Stimulated activated naive B cell treated with anti-CD40 and anti-IgM and Interleukin-4, amounts not matched to agents 10 μg/mL and 1 μg/mL and 100 μg/mL, for 72 hours (primary cell): ENCODE measurements at regions not wholly inside any gene's neighbourhood (a gene's known extent, or its start where the extent isn't known, plus 50 kb on each side); places are given as distances from the start of the nearest gene placed in this dataset.
"Not testable (repeated sequence)": the region's sequence is repeated elsewhere in the genome, so short reads cannot be mapped to it uniquely, and the experiment has no call there.

Experiments used
- ATAC-seq, 2 donors: fragments of 150-1000 bp; cut with Tn5 transposase; replicated peaks; 2 replicates each; pipeline ENCODE4 v1.10.0; 2021; ENCODE audit warnings: moderate library complexity in 1 of 2
- DNase-seq: peaks from one replicate; pipeline ENCODE4 v3.0.0; 2021
- H3K27ac Mint-ChIP-seq: one replicate; pipeline ENCODE4 v1.8.0; 2022; ENCODE audit warnings: mild to moderate bottlenecking, mixed read lengths
- H3K27me3 Mint-ChIP-seq, 2 donors: one replicate each; pipeline ENCODE4 v1.8.0; 2022; ENCODE audit warnings: mixed read lengths in 2 of 2
- H3K36me3 Mint-ChIP-seq, 2 donors: one replicate each; pipeline ENCODE4 v1.8.0; 2022; ENCODE audit warnings: mixed read lengths in 2 of 2, mild to moderate bottlenecking in 1 of 2
- H3K4me1 Mint-ChIP-seq, 2 donors: one replicate each; pipeline ENCODE4 v1.8.0; 2022; ENCODE audit warnings: mixed read lengths in 2 of 2, mild to moderate bottlenecking in 1 of 2
- H3K4me3 Mint-ChIP-seq, 2 donors: one replicate each; pipeline ENCODE4 v1.8.0; 2022; ENCODE audit warnings: mild to moderate bottlenecking in 2 of 2, mixed read lengths in 2 of 2, moderate library complexity in 1 of 2
- H3K9me3 Mint-ChIP-seq, 2 donors: one replicate each; pipeline ENCODE4 v1.8.0; 2022; ENCODE audit warnings: mixed read lengths in 2 of 2, mild to moderate bottlenecking in 1 of 2

DNA sequence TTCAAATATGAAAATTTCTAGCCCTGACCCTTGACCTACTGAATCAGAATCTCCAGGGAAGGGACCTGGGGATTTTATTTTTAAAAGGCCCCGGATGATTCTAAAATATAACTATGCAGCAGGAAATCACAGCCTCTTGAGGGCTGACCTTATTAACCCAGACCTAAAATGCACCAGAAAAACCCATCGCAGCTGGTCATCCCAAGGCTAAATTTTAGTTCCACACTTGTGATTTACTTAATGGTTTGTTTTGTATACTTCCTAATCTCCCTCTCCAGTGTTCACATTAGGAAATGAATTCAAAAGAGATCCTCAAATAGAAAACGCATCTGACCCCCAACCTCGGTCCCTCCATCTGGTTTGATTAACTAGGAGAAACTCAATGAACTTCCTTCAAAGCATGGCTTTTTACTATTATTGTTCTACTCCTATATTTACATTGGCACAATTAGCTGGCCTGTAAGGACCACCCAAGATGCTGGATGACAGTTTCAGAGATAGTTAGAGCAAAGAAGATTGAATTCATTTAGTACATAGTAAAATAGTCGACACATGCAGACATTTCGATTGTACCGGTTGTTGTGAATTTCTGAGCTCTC, 147.8 kb upstream of the MED14 start:
- DNase-seq (no peak), ATAC-seq (no peak)
- H3K36me3 Mint-ChIP-seq: no peaks in the 10 kb centered on the region
- H3K27ac Mint-ChIP-seq: peak overlapping the region; percentile 60
- H3K9me3 Mint-ChIP-seq: peaks cover 0 to 3% of the 10 kb centered on the region in 2 donors
- H3K27me3 Mint-ChIP-seq: peaks cover 0 to 18% of the 10 kb centered on the region in 2 donors
- no peak overlapping the region for H3K4me3 Mint-ChIP-seq
- peaks cover 0 to 2% of the 10 kb centered on the region in 2 donors for H3K4me1 Mint-ChIP-seq

DNA sequence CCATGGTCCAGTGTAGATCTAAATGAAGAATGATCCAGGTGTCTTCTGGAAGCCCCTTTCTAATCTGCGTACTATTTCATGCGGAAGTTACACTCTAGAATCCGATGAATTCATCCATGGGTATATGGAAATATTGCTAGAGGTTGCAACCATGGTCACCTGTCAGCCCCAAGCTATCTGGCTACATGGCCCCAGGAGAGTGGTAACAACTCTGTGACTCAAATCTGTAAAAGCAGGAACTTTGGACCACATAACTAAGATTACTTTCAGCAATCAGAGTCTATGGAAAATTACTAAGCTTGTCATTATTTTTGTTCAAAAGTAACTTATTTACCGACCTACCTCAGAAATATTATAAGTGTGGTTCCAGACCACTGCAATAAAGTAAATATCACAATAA, 150.6 kb upstream of the MED14 start:
- Mint-ChIP-seq H3K27ac (no peak overlapping the region), H3K4me3 (no peak overlapping the region), H3K36me3 (no peaks in the 10 kb centered on the region), H3K9me3 (peaks cover 0 to 3% of the 10 kb centered on the region in 2 donors), H3K27me3 (peaks cover 0 to 15% of the 10 kb centered on the region in 2 donors), H3K4me1 (no peaks in the 10 kb centered on the region)
- no peak for ATAC-seq
- no peak for DNase-seq

DNA sequence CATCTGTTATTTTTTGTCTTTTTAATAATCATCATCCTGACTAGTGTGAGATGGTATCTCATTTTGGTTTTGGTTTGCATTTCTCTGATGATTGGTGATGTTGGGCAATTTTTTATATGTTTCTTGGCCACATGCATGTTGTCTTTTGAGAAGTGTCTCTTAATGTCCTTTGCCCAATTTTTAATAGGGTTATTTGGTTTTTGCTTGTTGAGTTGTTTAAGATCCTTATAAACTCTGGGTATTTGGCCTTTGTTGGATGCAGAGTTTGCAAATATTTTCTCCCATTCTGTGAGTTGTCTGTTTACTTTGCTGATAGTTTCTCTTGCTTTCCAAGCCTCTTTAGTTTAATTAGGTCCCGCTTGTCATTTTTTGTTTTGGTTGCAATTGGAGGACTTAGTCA, 152.1 kb upstream of the MED14 start:
- Mint-ChIP-seq H3K4me3 (no peak overlapping the region), H3K9me3 (peaks cover 0 to 7% of the 10 kb centered on the region in 2 donors), H3K4me1 (no peaks in the 10 kb centered on the region), H3K36me3 (no peaks in the 10 kb centered on the region), H3K27me3 (peaks cover 0 to 15% of the 10 kb centered on the region in 2 donors), H3K27ac (no peak overlapping the region)
- ATAC-seq (no peak), DNase-seq (no peak)

DNA sequence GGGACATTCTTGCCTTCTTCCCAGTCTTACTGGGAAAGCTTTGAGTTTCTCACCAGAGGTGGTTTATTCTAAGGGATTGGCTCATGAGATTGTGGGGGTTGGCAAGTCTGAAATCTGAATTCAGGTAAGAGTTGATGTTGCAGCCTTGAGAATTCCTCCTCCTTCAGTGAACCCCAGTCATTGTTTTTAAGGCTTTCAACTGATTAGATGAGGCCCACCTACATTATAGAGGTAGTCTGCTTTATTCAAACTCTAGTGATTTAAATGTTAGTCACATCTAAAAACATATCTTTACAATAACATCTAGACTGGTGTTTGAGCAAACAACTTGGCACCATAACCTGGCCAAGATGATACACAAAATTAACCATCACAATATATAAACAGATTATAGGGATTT, 156.5 kb upstream of the MED14 start:
- no peaks in the 10 kb centered on the region for H3K4me1 Mint-ChIP-seq
- peaks cover 0 to 13% of the 10 kb centered on the region in 2 donors for H3K27me3 Mint-ChIP-seq
- no peak overlapping the region for H3K4me3 Mint-ChIP-seq
- no peaks in the 10 kb centered on the region for H3K36me3 Mint-ChIP-seq
- no peak overlapping the region for H3K27ac Mint-ChIP-seq
- peaks cover 0 to 6% of the 10 kb centered on the region in 2 donors for H3K9me3 Mint-ChIP-seq
- DNase-seq (no peak), ATAC-seq (no peak)

DNA sequence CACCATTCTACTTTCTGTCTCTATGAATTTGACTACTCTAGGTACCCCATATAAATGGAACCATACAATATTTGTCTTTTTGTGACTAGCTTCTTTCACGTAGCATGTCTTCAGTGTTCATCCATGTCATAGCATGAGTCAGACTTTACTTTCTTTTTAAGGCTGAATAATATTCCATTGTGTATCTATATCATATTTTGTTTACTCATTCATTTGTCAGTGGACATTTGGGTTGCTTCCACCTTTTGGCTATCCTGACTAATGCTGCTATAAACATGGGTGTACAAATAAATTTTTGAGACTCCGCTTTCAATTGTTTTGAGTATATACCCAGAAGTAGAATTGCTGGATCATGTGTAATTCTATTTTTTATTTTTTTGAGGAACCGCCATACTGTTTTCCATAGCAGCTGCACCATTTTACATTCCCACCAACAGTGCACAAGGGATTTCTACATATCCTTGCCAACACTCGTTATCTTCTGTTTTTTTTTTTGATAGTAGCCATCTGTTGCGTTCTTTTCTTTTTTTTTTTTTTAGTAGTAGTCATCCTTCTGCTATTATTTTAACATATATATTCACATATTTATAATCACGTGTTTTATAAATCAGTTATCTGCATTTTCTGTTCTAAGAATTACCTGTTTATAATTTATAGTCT, 158.0 kb upstream of the MED14 start:
- ATAC-seq: no peak
- Mint-ChIP-seq H3K4me1 (no peaks in the 10 kb centered on the region), H3K4me3 (no peak overlapping the region), H3K9me3 (peaks cover 0 to 3% of the 10 kb centered on the region in 2 donors), H3K36me3 (no peaks in the 10 kb centered on the region), H3K27me3 (peaks cover 0 to 12% of the 10 kb centered on the region in 2 donors), H3K27ac (no peak overlapping the region)
- DNase-seq: no peak

DNA sequence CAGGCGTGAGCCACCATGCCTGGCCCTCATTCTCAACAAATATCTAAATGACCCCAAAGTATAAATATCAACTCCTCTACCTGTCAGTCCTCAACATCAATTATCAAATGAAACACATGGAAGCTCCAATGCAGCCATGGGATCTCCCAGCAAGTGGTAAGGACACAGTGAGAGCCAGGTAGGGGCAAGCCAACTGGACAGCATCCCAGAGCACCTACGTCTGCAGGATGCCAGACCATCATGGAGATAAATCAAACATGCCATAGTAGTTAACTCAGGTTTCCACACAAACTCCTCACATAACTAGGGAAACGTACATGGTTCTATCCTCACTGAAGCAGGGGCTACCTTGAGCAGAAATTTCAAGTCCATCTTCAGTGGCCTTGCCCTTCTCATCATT, 159.9 kb upstream of the MED14 start:
- Mint-ChIP-seq H3K27ac (peak overlapping the region; percentile 25), H3K36me3 (no peaks in the 10 kb centered on the region), H3K9me3 (peaks cover 0 to 3% of the 10 kb centered on the region in 2 donors), H3K27me3 (peaks cover 0 to 21% of the 10 kb centered on the region in 2 donors), H3K4me1 (no peaks in the 10 kb centered on the region), H3K4me3 (no peak overlapping the region)
- ATAC-seq (no peak), DNase-seq (no peak)

DNA sequence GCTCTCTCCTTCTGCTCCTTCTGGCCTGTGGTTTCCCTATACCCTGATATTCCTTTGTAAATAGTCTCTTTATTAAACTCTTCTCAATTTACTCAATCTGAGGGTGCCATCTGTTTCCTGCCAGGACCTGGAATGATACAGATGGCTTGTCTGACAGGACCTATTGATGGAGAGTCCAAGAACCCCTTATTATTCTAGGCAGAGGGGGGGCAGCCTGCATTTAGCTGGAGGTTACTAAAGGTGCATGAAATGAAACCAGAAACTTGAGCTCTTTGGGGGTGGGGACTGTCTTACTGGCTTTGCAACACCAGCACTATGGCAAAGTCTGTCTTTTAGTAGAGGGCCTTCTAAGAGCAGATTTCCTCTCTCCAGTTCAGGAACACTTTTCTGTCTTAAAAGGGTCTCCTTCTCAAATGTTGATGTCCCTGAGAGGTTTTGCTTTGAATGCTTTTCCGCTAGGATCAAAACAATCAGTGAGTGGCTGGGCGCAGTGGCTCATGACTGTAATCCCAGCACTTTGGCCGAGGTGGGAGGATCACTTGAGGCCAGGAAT, 162.5 kb upstream of the MED14 start:
- H3K27ac Mint-ChIP-seq: no peak overlapping the region
- H3K4me3 Mint-ChIP-seq: no peak overlapping the region
- no peaks in the 10 kb centered on the region for H3K36me3 Mint-ChIP-seq
- no peak for DNase-seq
- peaks cover 0 to 23% of the 10 kb centered on the region in 2 donors for H3K27me3 Mint-ChIP-seq
- no peak for ATAC-seq
- no peaks in the 10 kb centered on the region for H3K4me1 Mint-ChIP-seq
- H3K9me3 Mint-ChIP-seq: no peaks in the 10 kb centered on the region

DNA sequence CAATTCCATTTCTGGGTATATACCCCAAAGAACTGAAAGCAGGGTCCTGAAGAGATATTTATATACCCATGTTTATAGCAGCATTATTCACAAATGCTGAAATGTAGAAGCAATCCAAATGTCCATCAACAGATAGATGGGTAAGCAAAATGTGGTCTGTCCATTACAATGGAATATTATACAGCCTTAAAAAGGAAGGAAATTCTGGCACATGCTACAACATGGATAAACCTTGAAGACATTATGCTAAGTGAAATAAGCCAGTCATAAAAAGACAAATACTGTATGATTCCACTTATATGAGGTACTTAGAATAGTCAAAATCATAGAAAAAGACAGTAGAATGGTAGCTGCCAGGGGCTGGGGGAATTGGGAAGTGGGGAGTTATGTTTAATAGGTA, 169.4 kb upstream of the MED14 start:
- not testable (repeated sequence) for H3K4me1 Mint-ChIP-seq, DNase-seq, H3K4me3 Mint-ChIP-seq, H3K9me3 Mint-ChIP-seq, H3K27ac Mint-ChIP-seq, ATAC-seq, H3K36me3 Mint-ChIP-seq
- peaks cover 0 to 17% of the 10 kb centered on the region in 2 donors for H3K27me3 Mint-ChIP-seq

DNA sequence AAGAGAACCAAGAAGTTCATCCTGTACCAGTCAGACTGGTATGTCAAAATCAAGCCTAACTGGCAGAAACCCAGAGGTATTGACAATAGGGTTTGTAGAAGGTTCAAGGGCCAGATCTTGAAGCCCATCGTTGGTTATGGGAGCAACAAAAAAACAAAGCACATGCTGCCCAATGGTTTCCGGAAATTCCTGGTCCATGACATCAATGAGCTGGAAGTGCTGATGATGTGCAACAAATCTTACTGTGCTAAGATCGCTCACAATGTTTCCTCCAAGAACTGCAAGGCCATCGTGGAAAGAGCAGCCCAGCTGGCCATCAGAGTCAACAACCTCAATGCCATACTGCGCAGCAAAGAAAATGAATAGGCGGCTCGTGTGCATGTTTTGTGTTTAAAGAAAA, 172.7 kb upstream of the MED14 start:
- H3K4me1 Mint-ChIP-seq: peaks cover 0 to 1% of the 10 kb centered on the region in 2 donors
- DNase-seq: no peak
- H3K9me3 Mint-ChIP-seq: peaks cover 2 to 5% of the 10 kb centered on the region in 2 donors
- H3K27me3 Mint-ChIP-seq: peaks cover 0 to 12% of the 10 kb centered on the region in 2 donors
- no peaks in the 10 kb centered on the region for H3K36me3 Mint-ChIP-seq
- no peak for ATAC-seq
- H3K27ac Mint-ChIP-seq: no peak overlapping the region
- H3K4me3 Mint-ChIP-seq: no peak overlapping the region

DNA sequence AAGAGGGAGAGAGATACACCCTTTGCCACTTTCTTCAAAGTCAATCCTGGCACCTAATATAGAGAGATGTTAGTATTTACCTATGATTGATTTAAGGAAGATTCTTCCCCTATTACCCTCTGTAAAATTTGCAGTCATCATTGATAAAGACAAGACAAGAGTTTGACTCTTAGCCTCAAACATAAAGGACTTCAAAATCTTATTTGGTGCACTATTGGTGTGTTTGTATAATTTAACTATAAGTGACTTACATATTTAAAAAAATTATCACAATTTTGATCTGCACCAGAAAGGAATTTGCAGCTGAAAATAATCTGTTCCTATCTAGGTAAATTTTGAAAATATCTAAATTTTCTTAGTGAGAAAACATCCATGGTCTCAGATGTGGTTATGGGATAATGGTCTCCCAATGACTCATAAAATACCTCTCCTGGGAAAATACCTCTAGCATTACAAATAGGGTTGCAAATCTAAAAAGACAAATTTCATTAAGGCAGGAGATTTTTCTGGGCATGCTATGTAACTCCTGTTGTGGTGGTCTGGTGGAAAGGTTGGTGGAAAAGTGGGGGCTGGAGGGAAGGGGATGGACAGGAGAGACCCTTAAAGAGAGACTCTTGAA, 173.6 kb upstream of the MED14 start:
- Mint-ChIP-seq H3K27ac (no peak overlapping the region), H3K4me3 (no peak overlapping the region), H3K36me3 (no peaks in the 10 kb centered on the region), H3K4me1 (peaks cover 0 to 1% of the 10 kb centered on the region in 2 donors), H3K27me3 (peaks cover 0 to 13% of the 10 kb centered on the region in 2 donors), H3K9me3 (peaks cover 2 to 5% of the 10 kb centered on the region in 2 donors)
- DNase-seq (no peak), ATAC-seq (no peak)

DNA sequence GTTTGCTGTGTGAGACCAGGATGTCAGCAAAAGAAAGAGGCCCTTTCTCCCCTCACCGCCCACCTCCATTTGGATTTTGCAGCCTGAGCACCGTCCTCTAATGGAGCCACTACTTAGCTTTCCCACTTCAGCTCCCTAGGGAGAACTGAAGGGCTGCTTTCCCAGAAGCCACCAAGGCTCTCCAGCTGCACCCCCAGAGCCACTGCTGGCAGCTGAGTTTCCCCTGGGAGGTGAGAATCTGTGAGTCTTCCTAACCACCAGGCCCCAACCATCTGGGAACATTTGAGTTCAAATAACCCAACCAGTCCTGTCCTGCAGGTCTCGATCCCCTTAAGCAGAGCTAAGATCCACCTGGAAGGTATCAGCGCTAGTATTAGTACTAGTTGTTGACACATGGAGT, 173.1 kb upstream of the USP9X start:
- Mint-ChIP-seq H3K4me3 (no peak overlapping the region), H3K9me3 (peaks cover 2 to 5% of the 10 kb centered on the region in 2 donors), H3K36me3 (no peaks in the 10 kb centered on the region), H3K4me1 (peaks cover 0 to 5% of the 10 kb centered on the region in 2 donors), H3K27me3 (peaks cover 0 to 27% of the 10 kb centered on the region in 2 donors), H3K27ac (no peak overlapping the region)
- ATAC-seq (no peak), DNase-seq (no peak)

DNA sequence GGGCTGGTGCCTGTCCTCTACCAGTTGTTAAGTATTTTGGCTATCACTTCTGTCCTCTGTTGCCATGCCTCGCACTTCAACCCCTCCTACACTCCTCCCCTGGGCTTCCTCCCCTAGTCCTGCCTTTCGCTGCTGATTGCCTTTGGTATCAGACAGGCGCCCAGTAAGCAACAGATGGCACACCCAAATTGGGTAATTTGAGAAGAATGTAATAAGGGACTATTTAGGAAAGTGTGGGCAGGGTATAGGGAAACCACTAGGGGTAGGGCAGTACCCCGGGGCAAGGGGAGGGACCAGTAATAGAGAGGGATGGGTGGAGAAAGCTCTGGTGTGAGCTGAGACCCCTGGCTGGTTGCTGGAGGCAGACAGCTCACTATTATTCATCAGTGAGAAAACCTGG, 172.7 kb upstream of the USP9X start:
- Mint-ChIP-seq H3K27ac (no peak overlapping the region), H3K4me3 (no peak overlapping the region), H3K36me3 (no peaks in the 10 kb centered on the region), H3K4me1 (peaks cover 0 to 5% of the 10 kb centered on the region in 2 donors), H3K27me3 (peaks cover 0 to 27% of the 10 kb centered on the region in 2 donors), H3K9me3 (peaks cover 2 to 5% of the 10 kb centered on the region in 2 donors)
- ATAC-seq (no peak), DNase-seq (no peak)

DNA sequence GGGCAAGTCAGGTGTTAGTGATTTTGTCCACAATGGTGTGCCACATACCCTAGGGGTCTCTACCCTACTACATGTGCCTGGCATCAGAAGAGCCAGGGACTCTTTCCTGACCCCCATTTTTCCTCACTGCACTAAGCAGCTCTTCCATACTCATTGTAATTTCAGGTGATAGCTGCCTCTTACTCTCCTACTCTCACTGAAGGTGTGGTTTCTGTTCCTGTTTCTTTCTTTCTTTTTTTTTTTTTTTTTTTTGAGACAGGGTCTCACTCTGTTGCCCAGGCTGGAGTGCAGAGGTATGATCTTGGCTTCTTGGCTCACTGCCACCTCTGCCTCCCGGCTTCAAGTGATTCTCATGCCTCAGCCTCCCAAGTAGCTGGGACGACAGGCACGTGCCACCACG, 164.9 kb upstream of the USP9X start:
- Mint-ChIP-seq H3K4me1 (peaks cover 2 to 15% of the 10 kb centered on the region in 2 donors), H3K27me3 (peaks cover 0 to 12% of the 10 kb centered on the region in 2 donors), H3K36me3 (peaks cover 0 to 4% of the 10 kb centered on the region in 2 donors), H3K27ac (no peak overlapping the region), H3K9me3 (peaks cover 2 to 8% of the 10 kb centered on the region in 2 donors), H3K4me3 (no peak overlapping the region)
- peak in 1 of 2 donors; percentile 31 for ATAC-seq
- no peak for DNase-seq

DNA sequence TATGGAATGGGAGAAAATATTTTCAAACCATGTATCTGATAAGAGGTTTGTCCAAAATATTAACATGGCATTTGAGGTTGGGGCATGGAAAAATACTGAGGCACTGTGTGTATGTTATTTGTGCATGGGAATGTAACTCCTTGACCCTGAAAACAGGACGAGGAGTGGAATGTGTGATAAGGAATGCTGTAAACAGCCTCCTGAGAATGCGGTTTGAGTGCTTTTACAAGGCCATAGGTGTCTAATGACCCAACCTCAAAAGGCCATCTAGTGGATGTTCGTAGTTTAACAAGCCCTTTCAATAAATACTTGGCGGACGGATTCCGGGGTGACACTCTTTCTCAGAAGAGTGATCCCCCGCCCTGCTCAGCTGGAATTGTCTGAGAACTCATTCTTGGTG, 162.9 kb upstream of the USP9X start:
- Mint-ChIP-seq H3K4me3 (no peak overlapping the region), H3K27ac (no peak overlapping the region)
- DNase-seq: no peak

More for the DNA sequence above, 162.9 kb upstream of the USP9X start:
- Mint-ChIP-seq H3K27me3 (peaks cover 0 to 4% of the 10 kb centered on the region in 2 donors), H3K36me3 (peaks cover 0 to 4% of the 10 kb centered on the region in 2 donors), H3K4me1 (peaks cover 2 to 10% of the 10 kb centered on the region in 2 donors), H3K9me3 (peaks cover 2 to 9% of the 10 kb centered on the region in 2 donors)
- no peak for ATAC-seq
